WTC11 (cell line): ENCODE measurements at regions not wholly inside any gene's neighbourhood (a gene's known extent, or its start where the extent isn't known, plus 50 kb on each side); places are given as distances from the start of the nearest gene placed in this dataset.

Experiments used
- ATAC-seq: fragments of 200-7000 bp; cut with Tn5 transposase; 2 replicates; pipeline ENCODE4 v1.10.0; 2021; ENCODE audit warnings: mild to moderate bottlenecking, moderate library complexity
- CTCF ChIA-PET: fragments of 300-600 bp; sonication (Branson Sonifier 250); formaldehyde crosslinking; loops from one replicate; lab custom pipeline; 2021; ENCODE audit warnings: antibody characterized with exemption; lab: Charles Lee
- POLR2A ChIA-PET: fragments of 350-600 bp; sonication (Branson Sonifier 250); formaldehyde crosslinking; loops from one replicate; lab custom pipeline; 2021; ENCODE audit warnings: antibody characterized with exemption; lab: Charles Lee
- DNase-seq: peaks from one replicate; pipeline ENCODE4 v3.0.0; 2021; ENCODE audit warnings: low spot score
- H3K27ac Mint-ChIP-seq: 2 replicates; pipeline ENCODE4 v1.8.0; 2021; ENCODE audit warnings: mixed read lengths
- H3K27me3 Mint-ChIP-seq: 2 replicates; pipeline ENCODE4 v1.8.0; 2021; ENCODE audit warnings: low read depth, mild to moderate bottlenecking, moderate library complexity, mixed read lengths
- H3K36me3 Mint-ChIP-seq: 2 replicates; pipeline ENCODE4 v1.8.0; 2021; ENCODE audit warnings: mixed read lengths
- H3K4me1 Mint-ChIP-seq: 2 replicates; pipeline ENCODE4 v1.8.0; 2022; ENCODE audit warnings: mixed read lengths
- H3K4me3 Mint-ChIP-seq: 2 replicates; pipeline ENCODE4 v1.8.0; 2021; ENCODE audit warnings: mild to moderate bottlenecking, moderate library complexity, mixed read lengths
- H3K9me3 Mint-ChIP-seq: 2 replicates; pipeline ENCODE4 v1.8.0; 2021; ENCODE audit warnings: mixed read lengths
- ARID4B ChIP-seq: sonication (generic); formaldehyde crosslinking; IDR thresholded peaks from 2 replicates; pipeline ENCODE4 v1.8.0; 2023; ENCODE audit warnings: missing genetic modification reagents, mild to moderate bottlenecking, borderline replicate concordance
- FOXP1 ChIP-seq: sonication (generic); formaldehyde crosslinking; IDR thresholded peaks from 2 replicates; pipeline ENCODE4 v1.8.0; 2022; ENCODE audit warnings: missing genetic modification reagents, mild to moderate bottlenecking, moderate library complexity, borderline replicate concordance
- GRHL2 ChIP-seq: fragments of 250-450 bp; sonication (Bioruptor Pico); IDR thresholded peaks from 2 replicates; pipeline ENCODE4 v1.8.0; 2022; ENCODE audit warnings: mild to moderate bottlenecking, moderate library complexity; ENCODE audit not compliant: insufficient replicate concordance, severe bottlenecking
- GTF2I ChIP-seq: fragments of 250-450 bp; sonication (Bioruptor Pico); conservative IDR thresholded peaks from 2 replicates; pipeline ENCODE4 v1.4.0; 2021; ENCODE audit warnings: mild to moderate bottlenecking
- MXD4 ChIP-seq: fragments of 250-450 bp; sonication (Bioruptor Pico); IDR thresholded peaks from 2 replicates; pipeline ENCODE4 v1.8.0; 2021; ENCODE audit warnings: mild to moderate bottlenecking, moderate library complexity, borderline replicate concordance
- NR3C1 ChIP-seq: sonication (generic); formaldehyde crosslinking; conservative IDR thresholded peaks from 2 replicates; pipeline ENCODE4 v1.8.1; 2023; ENCODE audit warnings: low read depth, mild to moderate bottlenecking, missing genetic modification reagents
- PREB ChIP-seq: sonication (generic); formaldehyde crosslinking; IDR thresholded peaks from 2 replicates; pipeline ENCODE4 v1.8.1; 2022; ENCODE audit warnings: mild to moderate bottlenecking, missing genetic modification reagents, moderate library complexity, borderline replicate concordance
- RELA ChIP-seq: sonication (generic); formaldehyde crosslinking; IDR thresholded peaks from 2 replicates; pipeline ENCODE4 v1.8.1; 2022; ENCODE audit warnings: missing genetic modification reagents, mild to moderate bottlenecking, borderline replicate concordance
- SP1 ChIP-seq: sonication (generic); formaldehyde crosslinking; conservative IDR thresholded peaks from 2 replicates; pipeline ENCODE4 v1.8.1; 2022; ENCODE audit warnings: missing genetic modification reagents
- TEAD1 ChIP-seq: sonication (generic); formaldehyde crosslinking; IDR thresholded peaks from 2 replicates; pipeline ENCODE4 v1.8.0; 2022; ENCODE audit warnings: mild to moderate bottlenecking, missing genetic modification reagents
- TEAD4 ChIP-seq: sonication (generic); formaldehyde crosslinking; IDR thresholded peaks from 2 replicates; pipeline ENCODE4 v1.8.0; 2022; ENCODE audit warnings: mild to moderate bottlenecking, missing genetic modification reagents
- ZBTB21 ChIP-seq: sonication (generic); formaldehyde crosslinking; IDR thresholded peaks from 2 replicates; pipeline ENCODE4 v1.8.1; 2023; ENCODE audit warnings: mild to moderate bottlenecking, missing genetic modification reagents, borderline replicate concordance
- ZNF138 ChIP-seq: sonication (generic); formaldehyde crosslinking; conservative IDR thresholded peaks from 2 replicates; pipeline ENCODE4 v1.8.1; 2022; ENCODE audit warnings: mild to moderate bottlenecking, moderate library complexity, missing genetic modification reagents
- ZNF219 ChIP-seq: sonication (generic); formaldehyde crosslinking; IDR thresholded peaks from 2 replicates; pipeline ENCODE4 v1.8.0; 2023; ENCODE audit warnings: missing genetic modification reagents, mild to moderate bottlenecking, borderline replicate concordance
- ZNF263 ChIP-seq: sonication (generic); formaldehyde crosslinking; IDR thresholded peaks from 2 replicates; pipeline ENCODE4 v1.8.1; 2022; ENCODE audit warnings: low read depth, mild to moderate bottlenecking, moderate library complexity, missing genetic modification reagents
- ZNF416 ChIP-seq: fragments of 250-450 bp; sonication (Bioruptor Pico); IDR thresholded peaks from 2 replicates; pipeline ENCODE4 v1.9.0; 2021; ENCODE audit warnings: mild to moderate bottlenecking, inconsistent platforms
- ZNF425 ChIP-seq: fragments of 250-450 bp; sonication (Bioruptor Pico); conservative IDR thresholded peaks from 2 replicates; pipeline ENCODE4 v1.9.0; 2021; ENCODE audit warnings: mild to moderate bottlenecking
- TF ChIP-seq, protein P1 (sequence below): sonication (generic); formaldehyde crosslinking; IDR thresholded peaks from 2 replicates; pipeline ENCODE4 v1.8.0; 2022; ENCODE audit warnings: mild to moderate bottlenecking, missing genetic modification reagents
- TF ChIP-seq, protein P2 (sequence below): sonication (generic); formaldehyde crosslinking; IDR thresholded peaks from 2 replicates; pipeline ENCODE4 v1.8.1; 2022; ENCODE audit warnings: low read depth, missing genetic modification reagents, borderline replicate concordance
- TF ChIP-seq, protein P3 (sequence below): sonication (generic); formaldehyde crosslinking; IDR thresholded peaks from 2 replicates; pipeline ENCODE4 v1.8.1; 2022; ENCODE audit warnings: mild to moderate bottlenecking, moderate library complexity, missing genetic modification reagents
- TF ChIP-seq, protein P4 (sequence below): sonication (generic); formaldehyde crosslinking; IDR thresholded peaks from 2 replicates; pipeline ENCODE4 v1.8.1; 2023; ENCODE audit warnings: mild to moderate bottlenecking, missing genetic modification reagents

- TF ChIP-seq PREB (CRISPR knock-in tag), result no peak
- no peak for TF ChIP-seq ZNF425 (CRISPR knock-in tag)
- no peak for TF ChIP-seq ZNF138 (CRISPR knock-in tag)
- TF ChIP-seq RELA, result no peak
These were observed 121.1 kb upstream of the RUNX1 start (continued) for GRCh38 chr21:35170244-35170643.

DNA sequence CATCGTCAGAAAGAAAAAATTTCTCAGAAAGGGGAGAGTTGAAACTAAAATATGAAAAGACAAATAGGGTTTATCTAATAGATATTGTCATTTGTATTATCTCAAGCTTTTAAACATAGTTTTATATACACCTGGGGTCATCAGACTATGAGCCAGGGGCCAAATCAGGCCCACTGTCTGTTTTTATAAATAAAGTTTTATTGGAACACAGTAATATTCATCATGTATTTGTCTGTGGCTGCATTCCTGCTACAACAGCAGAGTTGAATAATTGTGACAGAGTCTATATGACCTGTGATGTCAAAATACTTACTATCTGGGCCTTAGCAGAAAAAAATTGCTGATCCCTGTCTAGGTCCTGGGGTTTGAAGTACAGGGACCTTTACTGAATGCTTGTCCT, 120.5 kb upstream of the RUNX1 start:
- ATAC-seq (no peak), DNase-seq (no peak)
- H3K9me3 Mint-ChIP-seq, result peaks cover 11% of the 10 kb centered on the region
- H3K36me3 Mint-ChIP-seq, result peaks cover 6% of the 10 kb centered on the region
- CTCF ChIA-PET, result no interaction called here
- H3K27ac Mint-ChIP-seq, result no peak overlapping the region
- H3K4me3 Mint-ChIP-seq, result no peak overlapping the region
- POLR2A ChIA-PET, result no interaction called here
- H3K27me3 Mint-ChIP-seq, result peaks cover 2% of the 10 kb centered on the region; the same call in 1 of the 2 replicates
- peaks cover 14% of the 10 kb centered on the region for H3K4me1 Mint-ChIP-seq
- TF ChIP-seq, protein P1, sequence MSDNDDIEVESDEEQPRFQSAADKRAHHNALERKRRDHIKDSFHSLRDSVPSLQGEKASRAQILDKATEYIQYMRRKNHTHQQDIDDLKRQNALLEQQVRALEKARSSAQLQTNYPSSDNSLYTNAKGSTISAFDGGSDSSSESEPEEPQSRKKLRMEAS, result no peak

DNA sequence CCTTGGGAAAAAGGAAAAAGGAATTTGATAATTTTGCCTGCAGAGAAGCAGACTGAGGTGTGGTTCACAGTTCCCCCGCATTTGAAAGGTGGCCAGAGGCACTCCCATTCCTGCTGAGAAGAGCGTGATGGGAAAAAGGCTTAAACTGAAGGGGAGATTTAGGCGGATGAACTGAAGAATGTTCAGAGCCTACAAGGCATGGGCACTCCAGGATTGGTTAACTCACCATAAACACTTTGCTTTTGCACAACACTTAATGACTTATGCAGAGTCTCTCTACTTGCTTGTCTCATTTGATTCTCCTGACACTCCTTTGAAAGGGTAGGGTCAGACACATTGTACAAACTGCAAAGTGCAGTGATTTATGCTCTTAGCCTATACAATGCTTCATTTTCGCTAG, 119.6 kb upstream of the RUNX1 start:
- no peak for ATAC-seq
- Mint-ChIP-seq H3K27ac (no peak overlapping the region), H3K27me3 (peaks cover 2% of the 10 kb centered on the region; the same call in 1 of the 2 replicates), H3K9me3 (peaks cover 18% of the 10 kb centered on the region), H3K4me3 (no peak overlapping the region), H3K36me3 (peaks cover 6% of the 10 kb centered on the region), H3K4me1 (peaks cover 15% of the 10 kb centered on the region)
- CTCF ChIA-PET, result no interaction called here
- POLR2A ChIA-PET, result no interaction called here
- DNase-seq, result no peak
- TF ChIP-seq TEAD4 (CRISPR knock-in tag), result no peak
- TF ChIP-seq, protein P2, sequence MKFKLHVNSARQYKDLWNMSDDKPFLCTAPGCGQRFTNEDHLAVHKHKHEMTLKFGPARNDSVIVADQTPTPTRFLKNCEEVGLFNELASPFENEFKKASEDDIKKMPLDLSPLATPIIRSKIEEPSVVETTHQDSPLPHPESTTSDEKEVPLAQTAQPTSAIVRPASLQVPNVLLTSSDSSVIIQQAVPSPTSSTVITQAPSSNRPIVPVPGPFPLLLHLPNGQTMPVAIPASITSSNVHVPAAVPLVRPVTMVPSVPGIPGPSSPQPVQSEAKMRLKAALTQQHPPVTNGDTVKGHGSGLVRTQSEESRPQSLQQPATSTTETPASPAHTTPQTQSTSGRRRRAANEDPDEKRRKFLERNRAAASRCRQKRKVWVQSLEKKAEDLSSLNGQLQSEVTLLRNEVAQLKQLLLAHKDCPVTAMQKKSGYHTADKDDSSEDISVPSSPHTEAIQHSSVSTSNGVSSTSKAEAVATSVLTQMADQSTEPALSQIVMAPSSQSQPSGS (CRISPR knock-in tag), result no peak
- no peak for TF ChIP-seq TEAD1
- no peak for TF ChIP-seq MXD4
- TF ChIP-seq ZNF138 (CRISPR knock-in tag), result no peak
- TF ChIP-seq ZBTB21 (CRISPR knock-in tag), result no peak
- TF ChIP-seq ARID4B (CRISPR knock-in tag), result no peak
- TF ChIP-seq NR3C1 (CRISPR knock-in tag), result no peak
- TF ChIP-seq, protein P3, sequence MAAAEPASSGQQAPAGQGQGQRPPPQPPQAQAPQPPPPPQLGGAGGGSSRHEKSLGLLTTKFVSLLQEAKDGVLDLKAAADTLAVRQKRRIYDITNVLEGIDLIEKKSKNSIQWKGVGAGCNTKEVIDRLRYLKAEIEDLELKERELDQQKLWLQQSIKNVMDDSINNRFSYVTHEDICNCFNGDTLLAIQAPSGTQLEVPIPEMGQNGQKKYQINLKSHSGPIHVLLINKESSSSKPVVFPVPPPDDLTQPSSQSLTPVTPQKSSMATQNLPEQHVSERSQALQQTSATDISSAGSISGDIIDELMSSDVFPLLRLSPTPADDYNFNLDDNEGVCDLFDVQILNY (CRISPR knock-in tag), result no peak
- no peak for TF ChIP-seq SP1 (CRISPR knock-in tag)
- TF ChIP-seq GRHL2 (CRISPR knock-in tag), result no peak
- TF ChIP-seq FOXP1 (CRISPR knock-in tag), result no peak
- TF ChIP-seq ZNF219 (CRISPR knock-in tag), result no peak
- TF ChIP-seq, protein P4, sequence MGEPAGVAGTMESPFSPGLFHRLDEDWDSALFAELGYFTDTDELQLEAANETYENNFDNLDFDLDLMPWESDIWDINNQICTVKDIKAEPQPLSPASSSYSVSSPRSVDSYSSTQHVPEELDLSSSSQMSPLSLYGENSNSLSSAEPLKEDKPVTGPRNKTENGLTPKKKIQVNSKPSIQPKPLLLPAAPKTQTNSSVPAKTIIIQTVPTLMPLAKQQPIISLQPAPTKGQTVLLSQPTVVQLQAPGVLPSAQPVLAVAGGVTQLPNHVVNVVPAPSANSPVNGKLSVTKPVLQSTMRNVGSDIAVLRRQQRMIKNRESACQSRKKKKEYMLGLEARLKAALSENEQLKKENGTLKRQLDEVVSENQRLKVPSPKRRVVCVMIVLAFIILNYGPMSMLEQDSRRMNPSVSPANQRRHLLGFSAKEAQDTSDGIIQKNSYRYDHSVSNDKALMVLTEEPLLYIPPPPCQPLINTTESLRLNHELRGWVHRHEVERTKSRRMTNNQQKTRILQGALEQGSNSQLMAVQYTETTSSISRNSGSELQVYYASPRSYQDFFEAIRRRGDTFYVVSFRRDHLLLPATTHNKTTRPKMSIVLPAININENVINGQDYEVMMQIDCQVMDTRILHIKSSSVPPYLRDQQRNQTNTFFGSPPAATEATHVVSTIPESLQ, result no peak
- TF ChIP-seq ZNF263 (CRISPR knock-in tag), result no peak
- TF ChIP-seq ZNF416, result no peak
- no peak for TF ChIP-seq GTF2I (CRISPR knock-in tag)
